PC-3 (cell line): ENCODE measurements at regions not wholly inside any gene's neighbourhood (a gene's known extent, or its start where the extent isn't known, plus 50 kb on each side); places are given as distances from the start of the nearest gene placed in this dataset.

ENCODE experiments used
- ATAC-seq: fragments of 200-7000 bp; cut with Tn5 transposase; 2 replicates; pipeline ENCODE4 v1.9.1; 2020; ENCODE audit warnings: mild to moderate bottlenecking, moderate library complexity
- BruUV-seq: library from RNA; stranded (reverse); fragments of 400-500 nt; replicated peaks from 2 replicates; lab custom pipeline; 2021; lab: Mats Ljungman, UMichigan
- CTCF ChIA-PET: fragments of 300-600 bp; sonication (Branson Sonifier 250); formaldehyde crosslinking; loops from one replicate; lab custom pipeline; 2022; ENCODE audit warnings: antibody characterized with exemption; lab: Charles Lee
- POLR2A ChIA-PET: fragments of 300-600 bp; sonication (Branson Sonifier 250); formaldehyde crosslinking; loops from one replicate; lab custom pipeline; 2022; ENCODE audit warnings: antibody characterized with exemption; ENCODE audit not compliant: unreplicated experiment; lab: Charles Lee
- DNase-seq: peaks from one replicate; pipeline ENCODE4 v3.0.0-alpha.2; 2015
- H2AFZ ChIP-seq: fragments of 300-600 bp; sonication (generic); 2 replicates; pipeline ENCODE4 v1.6.0; 2016; ENCODE audit warnings: antibody characterized with exemption, low read length
- H3F3A ChIP-seq: fragments of 300-600 bp; sonication (generic); one replicate; pipeline ENCODE4 v1.6.0; 2017; ENCODE audit warnings: antibody characterized with exemption, low read length, control low read depth, mild to moderate bottlenecking; ENCODE audit not compliant: unreplicated experiment
- H3K27ac ChIP-seq: fragments of 300-600 bp; sonication (generic); 2 replicates; pipeline ENCODE4 v1.5.1; 2016; ENCODE audit warnings: mild to moderate bottlenecking, low read length
- H3K27me3 ChIP-seq: fragments of 300-600 bp; sonication (generic); 2 replicates; pipeline ENCODE4 v1.6.1; 2016; ENCODE audit warnings: low read length, mixed read lengths
- H3K36me3 ChIP-seq: fragments of 300-600 bp; sonication (generic); 2 replicates; pipeline ENCODE4 v1.6.1; 2016; ENCODE audit warnings: low read depth, mixed run types, low read length, mixed read lengths
- H3K4me1 ChIP-seq: fragments of 300-600 bp; sonication (generic); 2 replicates; pipeline ENCODE4 v1.5.1; 2016; ENCODE audit warnings: low read length; ENCODE audit not compliant: insufficient read depth
- H3K4me2 ChIP-seq: fragments of 300-600 bp; sonication (generic); 2 replicates; pipeline ENCODE4 v1.6.0; 2016; ENCODE audit warnings: low read length
- H3K4me3 ChIP-seq: fragments of 300-600 bp; sonication (generic); 2 replicates; pipeline ENCODE4 v1.5.1; 2016; ENCODE audit warnings: mild to moderate bottlenecking, low read length, mixed read lengths
- H3K79me2 ChIP-seq: fragments of 300-600 bp; sonication (generic); 2 replicates; pipeline ENCODE4 v1.6.1; 2017; ENCODE audit warnings: low read length, mixed read lengths
- H3K9ac ChIP-seq: fragments of 300-600 bp; sonication (generic); 2 replicates; pipeline ENCODE4 v1.6.0; 2016; ENCODE audit warnings: mild to moderate bottlenecking, low read length
- H3K9me2 ChIP-seq: fragments of 300-600 bp; sonication (generic); replicated peaks from 2 replicates; pipeline ENCODE4 v1.6.1; 2016; ENCODE audit warnings: mixed run types, low read length, mixed read lengths
- H3K9me3 ChIP-seq: fragments of 300-600 bp; sonication (generic); 2 replicates; pipeline ENCODE4 v1.6.1; 2016; ENCODE audit warnings: low read length, mixed read lengths
- H4K20me1 ChIP-seq: fragments of 300-600 bp; sonication (generic); 2 replicates; pipeline ENCODE4 v1.6.1; 2016; ENCODE audit warnings: low read length, mixed read lengths
- EZH2 ChIP-seq: fragments of 300-600 bp; sonication (generic); IDR thresholded peaks from one replicate; pipeline ENCODE4 v1.6.1; 2017; ENCODE audit warnings: antibody characterized with exemption, mild to moderate bottlenecking, low read length; ENCODE audit not compliant: unreplicated experiment
- EZH2phosphoT487 ChIP-seq: fragments of 300-600 bp; sonication (generic); IDR thresholded peaks from 2 replicates; pipeline ENCODE4 v1.6.1; 2018; ENCODE audit warnings: mild to moderate bottlenecking, antibody characterized with exemption, low read length, borderline replicate concordance
- intact Hi-C: fragments of 100-400 bp; cut with micrococcal nuclease; formaldehyde crosslinking; loops from 2 replicates; pipeline ENCODE4 v1.9.0; 2023
- TF ChIP-seq, protein P1 (sequence below): fragments of 300-600 bp; sonication (generic); conservative IDR thresholded peaks from 2 replicates; pipeline ENCODE4 v1.5.1; 2017; ENCODE audit warnings: antibody characterized with exemption, low read depth, mild to moderate bottlenecking, low read length

DNA sequence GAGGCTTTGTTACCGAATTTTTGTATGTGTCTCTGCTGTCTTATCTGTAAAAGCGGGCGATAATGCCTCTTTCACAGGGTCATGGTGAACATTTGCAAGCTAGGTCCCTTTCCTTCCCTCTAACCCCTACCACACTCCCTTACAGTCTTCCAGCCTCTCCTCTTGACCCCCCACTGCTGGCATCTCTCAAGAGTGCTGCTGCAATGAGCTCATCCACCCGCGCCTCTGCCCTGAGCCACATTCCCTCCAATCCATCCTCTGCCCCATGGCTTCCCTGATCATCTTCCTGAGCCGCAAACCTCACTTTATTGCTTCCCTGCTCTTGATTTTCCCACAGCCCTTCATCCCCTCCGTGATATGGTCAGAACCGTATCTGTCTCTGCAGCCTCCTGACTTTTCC is 343.6 kb downstream of the BCL11B start:
- ATAC-seq (no peak), DNase-seq (no peak)
- H3K4me2 ChIP-seq, result no peak overlapping the region
- no peaks in the 10 kb centered on the region for H3K36me3 ChIP-seq
- H3K79me2 ChIP-seq, result no peaks in the 10 kb centered on the region
- TF ChIP-seq, protein P1, sequence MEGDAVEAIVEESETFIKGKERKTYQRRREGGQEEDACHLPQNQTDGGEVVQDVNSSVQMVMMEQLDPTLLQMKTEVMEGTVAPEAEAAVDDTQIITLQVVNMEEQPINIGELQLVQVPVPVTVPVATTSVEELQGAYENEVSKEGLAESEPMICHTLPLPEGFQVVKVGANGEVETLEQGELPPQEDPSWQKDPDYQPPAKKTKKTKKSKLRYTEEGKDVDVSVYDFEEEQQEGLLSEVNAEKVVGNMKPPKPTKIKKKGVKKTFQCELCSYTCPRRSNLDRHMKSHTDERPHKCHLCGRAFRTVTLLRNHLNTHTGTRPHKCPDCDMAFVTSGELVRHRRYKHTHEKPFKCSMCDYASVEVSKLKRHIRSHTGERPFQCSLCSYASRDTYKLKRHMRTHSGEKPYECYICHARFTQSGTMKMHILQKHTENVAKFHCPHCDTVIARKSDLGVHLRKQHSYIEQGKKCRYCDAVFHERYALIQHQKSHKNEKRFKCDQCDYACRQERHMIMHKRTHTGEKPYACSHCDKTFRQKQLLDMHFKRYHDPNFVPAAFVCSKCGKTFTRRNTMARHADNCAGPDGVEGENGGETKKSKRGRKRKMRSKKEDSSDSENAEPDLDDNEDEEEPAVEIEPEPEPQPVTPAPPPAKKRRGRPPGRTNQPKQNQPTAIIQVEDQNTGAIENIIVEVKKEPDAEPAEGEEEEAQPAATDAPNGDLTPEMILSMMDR, result no peak
- TF ChIP-seq EZH2phosphoT487 (no peak), EZH2 (no peak)
- H2AFZ ChIP-seq, result no peak overlapping the region
- H4K20me1 ChIP-seq, result no peaks in the 10 kb centered on the region
- H3K9me3 ChIP-seq, result no peaks in the 10 kb centered on the region
- H3K9me2 ChIP-seq, result no peaks in the 10 kb centered on the region
- no TSS peak for BruUV-seq
- H3K4me3 ChIP-seq, result no peak overlapping the region
- peaks cover 11% of the 10 kb centered on the region for H3K27me3 ChIP-seq
- no peak overlapping the region for H3K27ac ChIP-seq
- H3K4me1 ChIP-seq, result no peaks in the 10 kb centered on the region
- ChIA-PET CTCF (no interaction called here), POLR2A (no interaction called here)
- no peak overlapping the region for H3K9ac ChIP-seq
- no peaks in the 10 kb centered on the region for H3F3A ChIP-seq
- intact Hi-C loops, result no loop called here

DNA sequence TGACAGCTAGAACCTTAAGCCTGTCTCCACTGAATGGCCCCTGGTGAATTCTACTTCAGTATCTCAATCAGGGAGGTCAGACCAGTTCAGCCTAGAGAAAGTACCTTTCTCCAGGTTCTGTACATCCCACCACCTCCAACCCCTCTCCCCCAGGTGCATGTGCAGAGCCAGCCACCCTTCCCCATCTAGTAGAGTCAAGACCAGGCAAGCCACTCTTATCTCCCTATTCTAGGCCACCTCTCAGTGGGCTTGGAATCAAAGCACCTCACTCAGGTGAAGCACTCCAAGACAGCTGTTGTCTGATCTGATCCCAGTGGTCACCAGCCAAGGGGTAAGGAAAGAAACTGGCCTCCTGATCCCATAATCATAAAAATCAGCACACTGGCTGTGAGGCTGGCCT is 340.9 kb downstream of the BCL11B start:
- TF ChIP-seq EZH2phosphoT487 (no peak), EZH2 (no peak)
- TF ChIP-seq, protein P1, result no peak
- Histone ChIP-seq H3K79me2 (no peaks in the 10 kb centered on the region), H3K9ac (no peak overlapping the region), H3K27ac (no peak overlapping the region), H3K4me1 (no peaks in the 10 kb centered on the region), H3K9me2 (no peaks in the 10 kb centered on the region), H3K27me3 (peaks cover 3% of the 10 kb centered on the region), H3K4me2 (no peak overlapping the region), H3K4me3 (no peak overlapping the region), H3K9me3 (no peaks in the 10 kb centered on the region), H2AFZ (no peak overlapping the region), H3F3A (no peaks in the 10 kb centered on the region), H4K20me1 (no peaks in the 10 kb centered on the region), H3K36me3 (no peaks in the 10 kb centered on the region)
- intact Hi-C loops, result no loop called here
- no peak for ATAC-seq
- no peak for DNase-seq
- no TSS peak for BruUV-seq
- CTCF ChIA-PET, result no interaction called here
- POLR2A ChIA-PET, result no interaction called here

DNA sequence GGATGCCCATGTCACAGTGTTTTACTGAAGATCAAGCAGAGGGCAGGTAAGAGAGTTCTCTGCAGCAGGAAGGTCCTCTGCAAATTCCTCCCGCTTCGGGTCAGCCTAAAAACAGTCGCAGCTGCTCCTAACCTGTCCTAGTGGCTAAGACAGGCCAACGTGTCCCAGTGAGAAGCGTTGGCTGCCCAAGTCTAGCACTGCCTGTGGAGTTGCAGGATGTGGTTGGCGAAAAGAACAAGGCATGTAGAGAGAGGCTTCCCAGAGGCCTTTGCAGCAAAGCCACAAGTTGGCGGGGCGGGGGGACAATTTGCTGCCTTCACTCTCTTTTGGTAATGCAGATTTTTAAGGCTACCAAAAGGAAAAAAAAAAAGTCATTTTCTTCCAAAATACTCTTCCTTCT is 340.1 kb downstream of the BCL11B start:
- H3K9me2 ChIP-seq, result no peaks in the 10 kb centered on the region
- H3K27ac ChIP-seq, result no peak overlapping the region
- H3K4me3 ChIP-seq, result no peak overlapping the region
- no peaks in the 10 kb centered on the region for H3K36me3 ChIP-seq
- no peaks in the 10 kb centered on the region for H3K79me2 ChIP-seq
- no peak for ATAC-seq
- H3K9ac ChIP-seq, result no peak overlapping the region
- no peak overlapping the region for H3K4me2 ChIP-seq
- no peak for TF ChIP-seq EZH2
- TF ChIP-seq EZH2phosphoT487, result no peak
- TF ChIP-seq, protein P1, result no peak
- H3K4me1 ChIP-seq, result no peaks in the 10 kb centered on the region
- no peaks in the 10 kb centered on the region for H4K20me1 ChIP-seq
- H2AFZ ChIP-seq, result no peak overlapping the region
- CTCF ChIA-PET, result no interaction called here
- no peaks in the 10 kb centered on the region for H3F3A ChIP-seq
- intact Hi-C loops, result no loop called here
- H3K27me3 ChIP-seq, result no peaks in the 10 kb centered on the region
- POLR2A ChIA-PET, result no interaction called here
- BruUV-seq, result no TSS peak
- H3K9me3 ChIP-seq, result no peaks in the 10 kb centered on the region
- DNase-seq, result no peak
